H1 (cell line): ENCODE measurements at regions not wholly inside any gene's neighbourhood (a gene's known extent, or its start where the extent isn't known, plus 50 kb on each side); places are given as distances from the start of the nearest gene placed in this dataset.

ENCODE experiments used
- CTCF ChIA-PET: fragments of 300-600 bp; sonication (Branson Sonifier 250); formaldehyde crosslinking; loops from one replicate; lab custom pipeline; 2021; ENCODE audit not compliant: partially characterized antibody; lab: Charles Lee
- POLR2A ChIA-PET: fragments of 300-600 bp; sonication (Branson Sonifier 250); formaldehyde crosslinking; loops from one replicate; lab custom pipeline; 2021; ENCODE audit warnings: inconsistent platforms; ENCODE audit not compliant: partially characterized antibody; lab: Charles Lee
- DNase-seq, 2 experiments: peaks; one replicate each; pipeline versions ENCODE4 v3.0.0 to v3.0.0-alpha.2; 2010 to 2022; ENCODE audit warnings: low spot score in 2 of 2, low read depth in 1 of 2, mixed read lengths in 1 of 2
- FAIRE-seq: peaks from 2 replicates; lab custom pipeline; 2011; peaks lifted over from hg19 to GRCh38; lab: Jason Lieb, UNC
- H2AFZ ChIP-seq: 2 replicates; pipeline ENCODE4 v1.8.1; 2012; ENCODE audit warnings: low read length, inconsistent platforms
- H2AK5ac ChIP-seq: 2 replicates; pipeline ENCODE4 v1.6.1; 2013; ENCODE audit warnings: low read depth, low read length
- H2BK120ac ChIP-seq: replicated peaks from 2 replicates; pipeline ENCODE3; 2013; ENCODE audit warnings: low read depth, low read length, inconsistent platforms
- H2BK12ac ChIP-seq: 2 replicates; pipeline ENCODE4 v1.6.1; 2013; ENCODE audit warnings: low read depth, low read length
- H2BK15ac ChIP-seq: 2 replicates; pipeline ENCODE4 v1.6.1; 2013; ENCODE audit warnings: low read length
- H2BK20ac ChIP-seq: 2 replicates; pipeline ENCODE4 v1.6.1; 2013; ENCODE audit warnings: low read length
- H2BK5ac ChIP-seq: 2 replicates; pipeline ENCODE4 v1.6.1; 2013; ENCODE audit warnings: low read depth, low read length
- H3K14ac ChIP-seq: 2 replicates; pipeline ENCODE4 v1.6.1; 2013; ENCODE audit warnings: inconsistent platforms; ENCODE audit not compliant: insufficient read length
- H3K18ac ChIP-seq: 2 replicates; pipeline ENCODE4 v1.6.1; 2013; ENCODE audit warnings: low read length; ENCODE audit errors: extremely low read depth
- H3K23ac ChIP-seq: 2 replicates; pipeline ENCODE4 v1.6.1; 2013; ENCODE audit warnings: inconsistent platforms; ENCODE audit not compliant: insufficient read length
- H3K23me2 ChIP-seq: 2 replicates; pipeline ENCODE4 v1.6.1; 2013; ENCODE audit warnings: low read depth, low read length
- H3K27ac ChIP-seq: 2 replicates; pipeline ENCODE4 v1.6.1; 2011; ENCODE audit warnings: low read depth, low read length, inconsistent platforms
- H3K27me3 ChIP-seq, 4 experiments: replicated peaks in 1 of 4; 1 replicate in 1 of 4; 2 replicates in 3 of 4; pipeline versions ENCODE4 v1.6.1 to v1.8.1; 2011 to 2013; ENCODE audit warnings: low read length in 3 of 4, mild to moderate bottlenecking in 3 of 4, inconsistent platforms in 2 of 4, mixed read lengths in 2 of 4, moderate library complexity in 1 of 4; ENCODE audit not compliant: control insufficient read depth in 3 of 4, insufficient read depth in 3 of 4; ENCODE audit errors: extremely low read depth in 1 of 4
- H3K36me3 ChIP-seq, 4 experiments: 2 replicates each; pipeline versions ENCODE4 v1.6.1 to v1.8.1; 2011 to 2013; ENCODE audit warnings: mild to moderate bottlenecking in 4 of 4, low read length in 3 of 4, moderate library complexity in 2 of 4, control low read depth in 1 of 4, inconsistent platforms in 1 of 4; ENCODE audit not compliant: insufficient read depth in 4 of 4, control insufficient read depth in 2 of 4
- H3K4ac ChIP-seq: replicated peaks from 2 replicates; pipeline ENCODE3; 2013; ENCODE audit warnings: low read length, low read depth, mixed read lengths, inconsistent platforms; ENCODE audit not compliant: insufficient read length
- H3K4me1 ChIP-seq, 4 experiments: replicated peaks in 1 of 4; 1 replicate in 1 of 4; 2 replicates in 3 of 4; pipeline versions ENCODE4 v1.6.1 to v1.8.1; 2011 to 2013; ENCODE audit warnings: low read length in 3 of 4, inconsistent platforms in 2 of 4, mixed read lengths in 1 of 4; ENCODE audit not compliant: insufficient read depth in 4 of 4, control insufficient read depth in 3 of 4
- H3K4me2 ChIP-seq, 2 experiments: 2 replicates each; pipeline versions ENCODE4 v1.6.1 to v1.8.1; 2011 to 2013; ENCODE audit warnings: low read depth in 2 of 2, low read length in 2 of 2, control low read depth in 1 of 2, inconsistent platforms in 1 of 2, mild to moderate bottlenecking in 1 of 2; ENCODE audit not compliant: insufficient read depth in 1 of 2
- H3K4me3 ChIP-seq, 4 experiments: fragments of 200-600, 300-600 bp in 1 of 4; sonication (generic), shearing (Covaris generic), sonication (Bioruptor Twin) in 1 of 4; 2 replicates each; pipeline versions ENCODE4 v1.5.1 to v1.8.1; 2011 to 2016; ENCODE audit warnings: low read length in 4 of 4, low read depth in 3 of 4, control low read depth in 2 of 4, inconsistent platforms in 2 of 4, mild to moderate bottlenecking in 2 of 4, mixed read lengths in 1 of 4, moderate library complexity in 1 of 4; ENCODE audit not compliant: insufficient read depth in 2 of 4; ENCODE audit errors: extremely low read depth in 1 of 4
- H3K56ac ChIP-seq: replicated peaks from 2 replicates; pipeline ENCODE3; 2013; ENCODE audit warnings: low read depth, mild to moderate bottlenecking, mixed read lengths, low read length, inconsistent platforms; ENCODE audit not compliant: insufficient read length
- H3K79me1 ChIP-seq: 2 replicates; pipeline ENCODE4 v1.6.1; 2013; ENCODE audit warnings: low read depth, low read length, control low read depth
- H3K79me2 ChIP-seq, 2 experiments: 2 replicates each; pipeline versions ENCODE4 v1.6.1 to v1.8.1; 2012 to 2013; ENCODE audit warnings: low read length in 2 of 2, mild to moderate bottlenecking in 2 of 2, inconsistent platforms in 1 of 2; ENCODE audit not compliant: insufficient read depth in 2 of 2, control insufficient read depth in 1 of 2
- H3K9ac ChIP-seq, 4 experiments: replicated peaks in 1 of 4; 1 replicate in 1 of 4; 2 replicates in 3 of 4; pipeline versions ENCODE4 v1.6.1 to v1.8.1; 2011 to 2013; ENCODE audit warnings: low read depth in 3 of 4, low read length in 3 of 4, control low read depth in 2 of 4, mild to moderate bottlenecking in 2 of 4, moderate library complexity in 2 of 4, inconsistent platforms in 1 of 4; ENCODE audit errors: extremely low read depth in 1 of 4
- H3K9me3 ChIP-seq, 2 experiments: 2 replicates each; pipeline versions ENCODE4 v1.6.1 to v1.8.1; 2012 to 2013; ENCODE audit warnings: mild to moderate bottlenecking in 2 of 2, moderate library complexity in 2 of 2, control low read depth in 1 of 2, inconsistent platforms in 1 of 2, low read depth in 1 of 2, low read length in 1 of 2, mixed read lengths in 1 of 2; ENCODE audit not compliant: insufficient read depth in 2 of 2
- H4K20me1 ChIP-seq, 2 experiments: replicated peaks in 1 of 2; 2 replicates each; pipeline versions ENCODE3 to v1.8.1; 2011 to 2013; ENCODE audit warnings: inconsistent platforms in 2 of 2, low read length in 2 of 2, mild to moderate bottlenecking in 1 of 2; ENCODE audit not compliant: insufficient read depth in 2 of 2, control insufficient read depth in 1 of 2
- H4K5ac ChIP-seq: 2 replicates; pipeline ENCODE4 v1.6.1; 2013; ENCODE audit warnings: low read length, low read depth, mixed read lengths, inconsistent platforms; ENCODE audit not compliant: insufficient read length
- H4K8ac ChIP-seq: 2 replicates; pipeline ENCODE4 v1.8.0; 2013; ENCODE audit warnings: mild to moderate bottlenecking, moderate library complexity, low read length, inconsistent platforms; ENCODE audit not compliant: insufficient read depth; ENCODE audit errors: extremely low read depth
- H4K91ac ChIP-seq: replicated peaks from 2 replicates; pipeline ENCODE3; 2013; ENCODE audit warnings: low read length, mixed read lengths, inconsistent platforms; ENCODE audit not compliant: insufficient read length
- ATF3 ChIP-seq: IDR thresholded peaks from 2 replicates; pipeline ENCODE4 v1.6.1; 2011; ENCODE audit warnings: low read depth, mild to moderate bottlenecking, low read length; ENCODE audit not compliant: insufficient read depth
- GTF2F1 ChIP-seq: IDR thresholded peaks from 2 replicates; pipeline ENCODE4 v1.6.1; 2012; ENCODE audit warnings: low read depth, low read length, improper control_type of control experiment, borderline replicate concordance
- JUN ChIP-seq: IDR thresholded peaks from 2 replicates; pipeline ENCODE4 v1.6.1; 2011; ENCODE audit warnings: low read depth, mild to moderate bottlenecking, improper control_type of control experiment, low read length
- SIN3A ChIP-seq, 2 experiments: IDR thresholded peaks in 1 of 2; conservative IDR thresholded peaks in 1 of 2; 2 replicates each; pipeline ENCODE4 v1.6.1; 2011 to 2012; ENCODE audit warnings: low read length in 2 of 2, improper control_type of control experiment in 1 of 2, low read depth in 1 of 2, mild to moderate bottlenecking in 1 of 2
- TBP ChIP-seq: IDR thresholded peaks from 2 replicates; pipeline ENCODE4 v1.6.1; 2011; ENCODE audit warnings: low read depth, low read length, improper control_type of control experiment
- WGBS, 2 experiments: shearing (Covaris generic) in 1 of 2; methylation state at CpG; one replicate each; pipeline versions ENCODE4 v1.1.6 to v1.1.7; 2013 to 2015; ENCODE audit warnings: low lambda C conversion rate in 2 of 2, mixed read lengths in 2 of 2, inconsistent platforms in 1 of 2, low coverage in 1 of 2, missing lambda C conversion rate in 1 of 2; ENCODE audit not compliant: insufficient replicate concordance in 2 of 2, insufficient coverage in 1 of 2, insufficient read length in 1 of 2; ENCODE audit errors: extremely low coverage in 1 of 2, missing lambda C conversion rate in 1 of 2; 5-methylcytosine and 5-hydroxymethylcytosine counted together

- H2BK5ac ChIP-seq: no peak overlapping the region
- H4K20me1 ChIP-seq: no peaks in the 10 kb centered on the region
- H3K27ac ChIP-seq: no peak overlapping the region
- no peaks in the 10 kb centered on the region for H3K9me3 ChIP-seq
- H3K79me2 ChIP-seq: no peaks in the 10 kb centered on the region
- H4K91ac ChIP-seq: no peak overlapping the region
- no peak overlapping the region for H2BK20ac ChIP-seq
- no peaks in the 10 kb centered on the region for H3K36me3 ChIP-seq
- WGBS, 2 experiments: 100% methylated on average over 1 of the region's 1 CpG; no CpG with 5 or more reads in 1 of the 2 experiments
- H3K4me3 ChIP-seq: no peak overlapping the region
- no peak overlapping the region for H3K56ac ChIP-seq
- H3K4me1 ChIP-seq: no peaks in the 10 kb centered on the region
- ChIA-PET CTCF (no interaction called here), POLR2A (no interaction called here)
- no peaks in the 10 kb centered on the region for H3K79me1 ChIP-seq
- H4K5ac ChIP-seq: no peak overlapping the region
- no peak overlapping the region for H3K4ac ChIP-seq
- no peak overlapping the region for H2AK5ac ChIP-seq
- FAIRE-seq (no peak), DNase-seq (no peak)
- no peak overlapping the region for H3K23ac ChIP-seq
- H3K18ac ChIP-seq: no peak overlapping the region
- no peak overlapping the region for H2BK15ac ChIP-seq
- no peak overlapping the region for H2AFZ ChIP-seq
- no peak overlapping the region for H3K4me2 ChIP-seq
- H3K14ac ChIP-seq: no peak overlapping the region
- no peak overlapping the region for H2BK120ac ChIP-seq
- no peak overlapping the region for H4K8ac ChIP-seq
- no peaks in the 10 kb centered on the region for H3K27me3 ChIP-seq
- no peak overlapping the region for H3K9ac ChIP-seq
- no peak overlapping the region for H2BK12ac ChIP-seq
- no peaks in the 10 kb centered on the region for H3K23me2 ChIP-seq
- TF ChIP-seq JUN: no peak
- TF ChIP-seq ATF3: no peak
- no peak for TF ChIP-seq TBP
- no peak for TF ChIP-seq SIN3A (conservative IDR thresholded peaks at IDR 0.05 in 1 of 2, IDR thresholded peaks at IDR 0.05 in 1 of 2; ENCODE audit: low read depth in 1 of 2, low read length in 2 of 2)
- TF ChIP-seq GTF2F1: no peak
Measured at GRCh38 chr18:27461957-27462356, 276.8 kb upstream of the CHST9 start.
